OCI-LY1 (cell line): ENCODE measurements at regions not wholly inside any gene's neighbourhood (a gene's known extent, or its start where the extent isn't known, plus 50 kb on each side); places are given as distances from the start of the nearest gene placed in this dataset.

ENCODE experiments used
- H2AFZ ChIP-seq: fragments of 200-600 bp; sonication (generic), shearing (Covaris generic); 2 replicates; pipeline ENCODE4 v1.6.0; 2014; ENCODE audit warnings: antibody characterized with exemption, mild to moderate bottlenecking, low read length
- H3F3A ChIP-seq: fragments of 200-600 bp; sonication (generic), shearing (Covaris generic); 2 replicates; pipeline ENCODE4 v1.6.0; 2014; ENCODE audit warnings: mild to moderate bottlenecking, antibody characterized with exemption, low read length, moderate library complexity; ENCODE audit not compliant: insufficient read depth
- H3K27ac ChIP-seq: fragments of 200-600 bp; sonication (generic); 2 replicates; pipeline ENCODE4 v1.5.1; 2014; ENCODE audit warnings: low read length, mixed run types, mild to moderate bottlenecking, low read depth; ENCODE audit not compliant: poor library complexity, severe bottlenecking
- H3K27me3 ChIP-seq: fragments of 200-600 bp; sonication (generic); 2 replicates; pipeline ENCODE4 v1.6.0; 2014; ENCODE audit warnings: antibody characterized with exemption, mild to moderate bottlenecking, low read length, moderate library complexity; ENCODE audit not compliant: insufficient read depth
- H3K36me3 ChIP-seq: fragments of 200-600 bp; sonication (generic); 2 replicates; pipeline ENCODE4 v1.6.1; 2014; ENCODE audit warnings: mild to moderate bottlenecking, antibody characterized with exemption, low read length, moderate library complexity, mixed read lengths; ENCODE audit not compliant: insufficient read depth
- H3K4me1 ChIP-seq: fragments of 200-600 bp; sonication (generic); 2 replicates; pipeline ENCODE4 v1.5.1; 2014; ENCODE audit warnings: mild to moderate bottlenecking, low read length, moderate library complexity; ENCODE audit not compliant: insufficient read depth, severe bottlenecking
- H3K4me2 ChIP-seq: fragments of 200-600 bp; sonication (generic), shearing (Covaris generic); 2 replicates; pipeline ENCODE4 v1.6.1; 2014; ENCODE audit warnings: low read length
- H3K4me3 ChIP-seq: fragments of 200-600 bp; sonication (generic); 2 replicates; pipeline ENCODE4 v1.5.1; 2014; ENCODE audit warnings: low read length, low read depth, mild to moderate bottlenecking, mixed read lengths; ENCODE audit not compliant: poor library complexity, severe bottlenecking
- H3K79me2 ChIP-seq: fragments of 200-600 bp; shearing (Covaris generic); 2 replicates; pipeline ENCODE4 v1.6.1; 2016; ENCODE audit warnings: mixed run types, low read length, mixed read lengths; ENCODE audit not compliant: insufficient read depth
- H3K9ac ChIP-seq: fragments of 200-600 bp; sonication (generic), shearing (Covaris generic); 2 replicates; pipeline ENCODE4 v1.6.1; 2014; ENCODE audit warnings: mild to moderate bottlenecking, low read length, mixed read lengths
- H3K9me2 ChIP-seq: fragments of 200-600 bp; sonication (generic), shearing (Covaris generic); 2 replicates; pipeline ENCODE4 v1.6.1; 2014; ENCODE audit warnings: low read depth, mild to moderate bottlenecking, low read length, mixed read lengths
- H3K9me3 ChIP-seq: fragments of 200-600 bp; shearing (Covaris generic); 2 replicates; pipeline ENCODE4 v1.6.1; 2014; ENCODE audit warnings: low read length, mixed read lengths
- H4K20me1 ChIP-seq: fragments of 200-600 bp; sonication (generic), shearing (Covaris generic); 2 replicates; pipeline ENCODE4 v1.6.0; 2016; ENCODE audit warnings: mild to moderate bottlenecking, low read length; ENCODE audit not compliant: insufficient read depth
- CTCF ChIP-seq: fragments of 200-600 bp; sonication (generic), shearing (Covaris generic); IDR thresholded peaks from 2 replicates; pipeline ENCODE4 v1.5.1; 2017; ENCODE audit warnings: mild to moderate bottlenecking, antibody characterized with exemption, low read length, moderate library complexity, mixed read lengths
- EZH2 ChIP-seq: fragments of 200-600 bp; sonication (generic), shearing (Covaris generic); IDR thresholded peaks from 2 replicates; pipeline ENCODE4 v1.8.0; 2017; ENCODE audit warnings: borderline replicate concordance, mixed run types, mild to moderate bottlenecking, antibody characterized with exemption, low read length, moderate library complexity, mixed read lengths

GRCh38 chr4:67151376-67152343 lies 393.6 kb downstream of the CENPC start:
- Histone ChIP-seq H3K36me3 (no peaks in the 10 kb centered on the region), H4K20me1 (no peaks in the 10 kb centered on the region), H3K4me2 (no peak overlapping the region), H3K4me1 (no peaks in the 10 kb centered on the region), H3K27me3 (no peaks in the 10 kb centered on the region), H3K27ac (no peak overlapping the region), H3F3A (no peaks in the 10 kb centered on the region), H3K9ac (no peak overlapping the region), H3K9me2 (no peaks in the 10 kb centered on the region), H3K4me3 (no peak overlapping the region), H2AFZ (no peak overlapping the region), H3K9me3 (no peaks in the 10 kb centered on the region), H3K79me2 (no peaks in the 10 kb centered on the region)
- TF ChIP-seq CTCF (no peak), EZH2 (no peak)

GRCh38 chr4:67141586-67141985 lies 403.7 kb downstream of the CENPC start:
- TF ChIP-seq CTCF (no peak), EZH2 (no peak)
- no peaks in the 10 kb centered on the region for H3F3A ChIP-seq
- no peak overlapping the region for H3K4me3 ChIP-seq
- no peak overlapping the region for H2AFZ ChIP-seq
- H3K9ac ChIP-seq: no peak overlapping the region
- H3K79me2 ChIP-seq: no peaks in the 10 kb centered on the region
- H3K4me1 ChIP-seq: no peaks in the 10 kb centered on the region
- no peak overlapping the region for H3K4me2 ChIP-seq
- H3K36me3 ChIP-seq: no peaks in the 10 kb centered on the region
- H3K9me3 ChIP-seq: no peaks in the 10 kb centered on the region
- no peaks in the 10 kb centered on the region for H4K20me1 ChIP-seq
- H3K27me3 ChIP-seq: no peaks in the 10 kb centered on the region
- H3K9me2 ChIP-seq: no peaks in the 10 kb centered on the region; the same call in 1 of the 2 replicates
- no peak overlapping the region for H3K27ac ChIP-seq

GRCh38 chr4:67134616-67135015 lies 410.7 kb downstream of the CENPC start:
- H3K27ac ChIP-seq: no peak overlapping the region

More at GRCh38 chr4:67134616-67135015, 410.7 kb downstream of the CENPC start:
- TF ChIP-seq CTCF (no peak), EZH2 (no peak)
- Histone ChIP-seq H3K27me3 (no peaks in the 10 kb centered on the region), H3K36me3 (no peaks in the 10 kb centered on the region), H3K4me3 (no peak overlapping the region), H3K79me2 (no peaks in the 10 kb centered on the region), H3K9me2 (no peaks in the 10 kb centered on the region), H3K9me3 (no peaks in the 10 kb centered on the region), H3K4me2 (no peak overlapping the region), H2AFZ (no peak overlapping the region), H4K20me1 (no peaks in the 10 kb centered on the region), H3K4me1 (no peaks in the 10 kb centered on the region), H3K9ac (no peak overlapping the region), H3F3A (no peaks in the 10 kb centered on the region)
